IMR-90 (cell line): ENCODE measurements at regions not wholly inside any gene's neighbourhood (a gene's known extent, or its start where the extent isn't known, plus 50 kb on each side); places are given as distances from the start of the nearest gene placed in this dataset.

Experiments
- ATAC-seq: fragments of 200-7000 bp; cut with Tn5 transposase; 2 replicates; pipeline ENCODE4 v1.9.1; 2020; ENCODE audit warnings: low read depth, mild to moderate bottlenecking, moderate library complexity
- BruUV-seq: library from RNA; stranded (reverse); fragments of 400-500 nt; replicated peaks from 2 replicates; lab custom pipeline; 2021; lab: Mats Ljungman, UMichigan
- CTCF ChIA-PET: fragments of 300-600 bp; formaldehyde crosslinking; extraction: SDS; loops from one replicate; lab custom pipeline; 2021; ENCODE audit warnings: antibody characterized with exemption; lab: Yijun Ruan, JAX
- POLR2A ChIA-PET: fragments of 300-600 bp; sonication (Branson Sonifier 250); formaldehyde crosslinking; loops from one replicate; lab custom pipeline; 2022; ENCODE audit warnings: antibody characterized with exemption; ENCODE audit not compliant: unreplicated experiment; lab: Charles Lee
- DNase-seq: peaks from one replicate; pipeline ENCODE4 v3.0.0; 2013
- H2AFZ ChIP-seq: replicated peaks from 2 replicates; pipeline ENCODE3; 2013; ENCODE audit warnings: low read length, mild to moderate bottlenecking; ENCODE audit not compliant: poor library complexity
- H2AK5ac ChIP-seq: 2 replicates; pipeline ENCODE4 v1.6.1; 2013; ENCODE audit warnings: low read depth, low read length, inconsistent platforms
- H2AK9ac ChIP-seq: replicated peaks from 2 replicates; pipeline ENCODE3; 2013; ENCODE audit warnings: mild to moderate bottlenecking, low read depth, low read length, moderate library complexity; ENCODE audit not compliant: poor library complexity
- H2BK120ac ChIP-seq: 2 replicates; pipeline ENCODE4 v1.6.1; 2013; ENCODE audit warnings: low read depth, low read length, inconsistent platforms
- H2BK15ac ChIP-seq: 3 replicates; pipeline ENCODE4 v1.6.1; 2013; ENCODE audit warnings: low read depth, low read length, inconsistent platforms
- H2BK20ac ChIP-seq: 2 replicates; pipeline ENCODE4 v1.6.1; 2013; ENCODE audit warnings: low read depth, mild to moderate bottlenecking, inconsistent platforms, low read length, moderate library complexity
- H2BK5ac ChIP-seq: 2 replicates; pipeline ENCODE4 v1.6.1; 2013; ENCODE audit warnings: mild to moderate bottlenecking, low read depth, low read length, inconsistent platforms; ENCODE audit not compliant: poor library complexity, severe bottlenecking
- H3K14ac ChIP-seq: replicated peaks from 2 replicates; pipeline ENCODE4 v1.6.1; 2013; ENCODE audit warnings: low read depth, low read length, inconsistent platforms
- H3K18ac ChIP-seq: 2 replicates; pipeline ENCODE4 v1.6.1; 2013; ENCODE audit warnings: low read depth, low read length, control low read depth
- H3K23ac ChIP-seq: 2 replicates; pipeline ENCODE4 v1.6.1; 2013; ENCODE audit warnings: low read depth, low read length, inconsistent platforms
- H3K27ac ChIP-seq: 2 replicates; pipeline ENCODE4 v1.5.1; 2013; ENCODE audit warnings: mild to moderate bottlenecking, control low read depth, low read length; ENCODE audit not compliant: insufficient read depth
- H3K27me3 ChIP-seq: 2 replicates; pipeline ENCODE4 v1.6.1; 2013; ENCODE audit warnings: low read length; ENCODE audit not compliant: control insufficient read depth, insufficient read depth
- H3K36me3 ChIP-seq: 2 replicates; pipeline ENCODE4 v1.6.1; 2013; ENCODE audit warnings: low read length, mixed read lengths; ENCODE audit not compliant: control insufficient read depth, insufficient read depth
- H3K4ac ChIP-seq: 2 replicates; pipeline ENCODE4 v1.6.1; 2013; ENCODE audit warnings: low read depth, low read length, inconsistent platforms
- H3K4me1 ChIP-seq: 2 replicates; pipeline ENCODE4 v1.6.1; 2013; ENCODE audit warnings: low read length, mixed read lengths; ENCODE audit not compliant: control insufficient read depth, insufficient read depth
- H3K4me2 ChIP-seq: 2 replicates; pipeline ENCODE4 v1.6.1; 2013; ENCODE audit warnings: low read depth, mild to moderate bottlenecking, control low read depth, low read length, moderate library complexity
- H3K4me3 ChIP-seq: 2 replicates; pipeline ENCODE4 v1.5.1; 2013; ENCODE audit warnings: low read depth, mild to moderate bottlenecking, control low read depth, low read length, moderate library complexity; ENCODE audit not compliant: insufficient read depth
- H3K56ac ChIP-seq: 2 replicates; pipeline ENCODE4 v1.6.1; 2013; ENCODE audit warnings: low read length, inconsistent platforms; ENCODE audit not compliant: insufficient read depth; ENCODE audit errors: extremely low read depth
- H3K79me1 ChIP-seq, 2 experiments: 2 replicates each; pipeline ENCODE4 v1.6.1; 2013; ENCODE audit warnings: low read length in 2 of 2, inconsistent platforms in 1 of 2, low read depth in 1 of 2
- H3K9ac ChIP-seq: 2 replicates; pipeline ENCODE4 v1.6.1; 2013; ENCODE audit warnings: low read depth, low read length, control low read depth
- H3K9me1 ChIP-seq: 2 replicates; pipeline ENCODE4 v1.6.1; 2013; ENCODE audit warnings: low read length, inconsistent platforms; ENCODE audit not compliant: insufficient read depth
- H3K9me3 ChIP-seq: 2 replicates; pipeline ENCODE4 v1.6.1; 2013; ENCODE audit warnings: low read length; ENCODE audit not compliant: control insufficient read depth, insufficient read depth
- H4K20me1 ChIP-seq: 2 replicates; pipeline ENCODE4 v1.6.1; 2013; ENCODE audit warnings: low read length, inconsistent platforms; ENCODE audit not compliant: insufficient read depth
- H4K5ac ChIP-seq: 2 replicates; pipeline ENCODE4 v1.6.1; 2013; ENCODE audit warnings: mild to moderate bottlenecking, low read depth, low read length, control low read depth
- H4K8ac ChIP-seq, 2 experiments: 2 replicates each; pipeline ENCODE4 v1.6.1; 2013; ENCODE audit warnings: low read depth in 2 of 2, low read length in 2 of 2, control low read depth in 1 of 2, inconsistent platforms in 1 of 2
- H4K91ac ChIP-seq: 2 replicates; pipeline ENCODE4 v1.6.1; 2013; ENCODE audit warnings: low read depth, low read length, inconsistent platforms; ENCODE audit not compliant: insufficient read depth
- CHD1 ChIP-seq: IDR thresholded peaks from 2 replicates; pipeline ENCODE4 v1.6.1; 2012; ENCODE audit warnings: low read depth, low read length, improper control_type of control experiment
- WGBS, 2 experiments: methylation state at CpG; one replicate each; pipeline versions ENCODE4 v1.1.5 to v1.1.7; 2013; ENCODE audit warnings: missing lambda C conversion rate in 2 of 2; ENCODE audit not compliant: insufficient read length in 1 of 2; ENCODE audit errors: extremely low coverage in 2 of 2; 5-methylcytosine and 5-hydroxymethylcytosine counted together
- dilution Hi-C: fragments of 300-500 bp; cut with HindIII; formaldehyde crosslinking; loops from one replicate; pipeline ENCODE4 v1.14.3; 2018; ENCODE audit warnings: low sequenced_read_pairs; ENCODE audit not compliant: unreplicated experiment
- in situ Hi-C: fragments of 300-500 bp; cut with MboI; formaldehyde crosslinking; loops from 3 replicates; pipeline ENCODE4 v1.14.3; 2019; ENCODE audit warnings: low sequenced_read_pairs, inconsistent platforms, mixed read lengths
- intact Hi-C: fragments of 100-400 bp; cut with micrococcal nuclease; formaldehyde crosslinking; loops from 2 replicates; pipeline ENCODE4 v1.10.0; 2022

GRCh38 chr1:193771596-193771995, 585.2 kb upstream of the B3GALT2 start:
- no peak overlapping the region for H2BK15ac ChIP-seq
- H3K27ac ChIP-seq: no peak overlapping the region
- H2AK5ac ChIP-seq: no peak overlapping the region
- WGBS, 2 experiments: no CpG with 5 or more reads among the region's 2 CpGs
- DNase-seq (no peak), ATAC-seq (no peak)
- H4K8ac ChIP-seq: no peak overlapping the region
- no peak overlapping the region for H3K23ac ChIP-seq
- H3K4me3 ChIP-seq: no peak overlapping the region
- no peaks in the 10 kb centered on the region for H3K4me1 ChIP-seq
- no peak overlapping the region for H4K91ac ChIP-seq
- H3K4me2 ChIP-seq: no peak overlapping the region
- H3K9me1 ChIP-seq: no peaks in the 10 kb centered on the region
- no peak overlapping the region for H3K56ac ChIP-seq
- H2BK120ac ChIP-seq: no peak overlapping the region
- dilution Hi-C loops: no loop called here
- CTCF ChIA-PET: no interaction called here
- no peak overlapping the region for H2AK9ac ChIP-seq
- H3K4ac ChIP-seq: no peak overlapping the region
- H3K14ac ChIP-seq: no peak overlapping the region
- POLR2A ChIA-PET: no interaction called here
- no peaks in the 10 kb centered on the region for H3K27me3 ChIP-seq
- no peak overlapping the region for H4K5ac ChIP-seq
- no peak overlapping the region for H3K18ac ChIP-seq
- H4K20me1 ChIP-seq: no peaks in the 10 kb centered on the region
- H2BK5ac ChIP-seq: no peak overlapping the region
- no peak for TF ChIP-seq CHD1
- no peaks in the 10 kb centered on the region for H3K36me3 ChIP-seq
- H2BK20ac ChIP-seq: no peak overlapping the region
- no peak overlapping the region for H2AFZ ChIP-seq
- no TSS peak for BruUV-seq
- in situ Hi-C loops: no loop called here
- H3K79me1 ChIP-seq: no peaks in the 10 kb centered on the region
- no peak overlapping the region for H3K9ac ChIP-seq
- 0 out of 2 replicates have a peak, but pooled peaks cover 2% of the 10 kb centered on the region for H3K9me3 ChIP-seq
- intact Hi-C loops: no loop called here
